ENCODE measurements at regions not wholly inside any gene's neighbourhood (a gene's known extent, or its start where the extent isn't known, plus 50 kb on each side); places are given as distances from the start of the nearest gene placed in this dataset.

DNA sequence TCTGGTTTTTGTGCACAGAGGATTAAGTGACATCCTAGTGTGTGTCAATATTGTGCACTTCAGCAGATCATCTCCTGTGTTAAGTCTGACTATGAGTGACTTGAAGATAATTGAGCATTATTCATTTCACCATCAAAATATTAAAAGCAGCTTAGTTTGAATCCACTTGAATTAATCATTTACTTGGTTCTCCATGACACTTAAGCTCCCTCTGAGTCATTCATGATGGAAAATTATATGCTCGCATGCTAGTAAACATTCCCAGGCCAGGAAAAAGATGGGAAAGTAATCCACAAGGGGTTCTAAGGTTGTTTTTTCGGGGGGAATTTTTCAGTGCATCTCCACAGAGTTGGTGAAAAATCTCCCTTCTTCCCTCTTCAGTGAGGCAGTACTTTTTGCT is 97.2 kb upstream of the EOLA2 start:
- H3K9me3 ChIP-seq (ENCODE audit: severe bottlenecking) = no peaks in the 10 kb centered on the region
- no peak overlapping the region for H3K27ac ChIP-seq
- H3K36me3 ChIP-seq = no peaks in the 10 kb centered on the region
- TF ChIP-seq, protein P1, sequence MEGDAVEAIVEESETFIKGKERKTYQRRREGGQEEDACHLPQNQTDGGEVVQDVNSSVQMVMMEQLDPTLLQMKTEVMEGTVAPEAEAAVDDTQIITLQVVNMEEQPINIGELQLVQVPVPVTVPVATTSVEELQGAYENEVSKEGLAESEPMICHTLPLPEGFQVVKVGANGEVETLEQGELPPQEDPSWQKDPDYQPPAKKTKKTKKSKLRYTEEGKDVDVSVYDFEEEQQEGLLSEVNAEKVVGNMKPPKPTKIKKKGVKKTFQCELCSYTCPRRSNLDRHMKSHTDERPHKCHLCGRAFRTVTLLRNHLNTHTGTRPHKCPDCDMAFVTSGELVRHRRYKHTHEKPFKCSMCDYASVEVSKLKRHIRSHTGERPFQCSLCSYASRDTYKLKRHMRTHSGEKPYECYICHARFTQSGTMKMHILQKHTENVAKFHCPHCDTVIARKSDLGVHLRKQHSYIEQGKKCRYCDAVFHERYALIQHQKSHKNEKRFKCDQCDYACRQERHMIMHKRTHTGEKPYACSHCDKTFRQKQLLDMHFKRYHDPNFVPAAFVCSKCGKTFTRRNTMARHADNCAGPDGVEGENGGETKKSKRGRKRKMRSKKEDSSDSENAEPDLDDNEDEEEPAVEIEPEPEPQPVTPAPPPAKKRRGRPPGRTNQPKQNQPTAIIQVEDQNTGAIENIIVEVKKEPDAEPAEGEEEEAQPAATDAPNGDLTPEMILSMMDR (IDR thresholded peaks at IDR 0.05; ENCODE audit: low read depth, low read length) = no peak
- no peak overlapping the region for H3K4me3 ChIP-seq (ENCODE audit: low read depth, low read length)
- H3K27me3 ChIP-seq (ENCODE audit: insufficient read depth, low read depth, severe bottlenecking) = peaks cover 2% of the 10 kb centered on the region
- no peak for DNase-seq

DNA sequence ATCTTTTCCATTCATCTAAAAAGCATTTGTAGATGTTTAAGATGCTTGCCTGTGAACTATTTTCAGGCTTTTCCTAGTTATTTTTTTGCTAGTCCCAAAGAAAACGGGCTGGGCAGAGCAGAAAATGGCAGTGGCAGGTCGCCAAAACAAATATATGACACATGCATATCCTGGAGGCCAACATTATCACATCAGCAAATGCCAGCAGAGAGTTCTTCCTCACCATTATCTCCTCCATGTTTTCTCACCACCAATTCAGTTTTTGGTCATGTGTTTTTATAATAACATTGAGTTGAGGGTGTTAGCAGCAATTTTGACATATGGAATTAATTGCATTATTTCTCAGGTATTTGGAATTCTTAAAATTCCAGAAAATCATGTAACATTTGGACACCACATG is 97.9 kb upstream of the EOLA2 start:
- H3K36me3 ChIP-seq = no peaks in the 10 kb centered on the region
- no peak overlapping the region for H3K27ac ChIP-seq
- H3K4me3 ChIP-seq (ENCODE audit: low read depth, low read length) = no peak overlapping the region
- DNase-seq = no peak
- no peaks in the 10 kb centered on the region for H3K9me3 ChIP-seq (ENCODE audit: severe bottlenecking)
- peaks cover 2% of the 10 kb centered on the region for H3K27me3 ChIP-seq (ENCODE audit: insufficient read depth, low read depth, severe bottlenecking)
- TF ChIP-seq, protein P1 (IDR thresholded peaks at IDR 0.05; ENCODE audit: low read depth, low read length) = no peak

- TF ChIP-seq, protein P1 (IDR thresholded peaks at IDR 0.05; ENCODE audit: low read depth, low read length) = no peak
- no peak for DNase-seq
- peaks cover 2% of the 10 kb centered on the region for H3K27me3 ChIP-seq (ENCODE audit: insufficient read depth, low read depth, severe bottlenecking)
- H3K27ac ChIP-seq = no peak overlapping the region
- H3K9me3 ChIP-seq (ENCODE audit: severe bottlenecking) = no peaks in the 10 kb centered on the region
- no peak overlapping the region for H3K4me3 ChIP-seq (ENCODE audit: low read depth, low read length)
- no peaks in the 10 kb centered on the region for H3K36me3 ChIP-seq
These were observed 98.3 kb upstream of the EOLA2 start for GRCh38 chrX:150036641-150037040.

DNA sequence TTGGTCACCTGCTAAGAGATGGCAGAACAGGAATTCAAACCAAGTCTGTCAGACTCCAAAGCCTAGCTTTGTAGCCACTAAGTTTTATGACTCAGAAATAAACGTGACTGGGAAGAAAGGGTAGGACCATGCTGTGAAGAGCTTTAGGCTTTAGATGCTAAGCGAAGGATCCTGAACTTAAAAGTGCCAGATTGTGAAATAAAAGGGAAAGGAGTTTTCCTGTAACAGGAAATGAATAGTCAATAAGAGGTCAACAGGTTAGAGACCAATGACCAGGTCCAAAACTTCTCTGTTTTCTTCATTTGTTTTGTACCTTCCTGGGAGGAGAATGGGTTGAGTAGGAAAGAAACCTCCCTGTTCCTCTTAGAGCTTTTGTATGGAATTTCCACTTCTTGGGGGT is 98.8 kb upstream of the EOLA2 start:
- Histone ChIP-seq H3K27ac (no peak overlapping the region), H3K9me3 (ENCODE audit: severe bottlenecking) (no peaks in the 10 kb centered on the region), H3K4me3 (ENCODE audit: low read depth, low read length) (no peak overlapping the region), H3K27me3 (ENCODE audit: insufficient read depth, low read depth, severe bottlenecking) (peaks cover 2% of the 10 kb centered on the region), H3K36me3 (no peaks in the 10 kb centered on the region)
- TF ChIP-seq, protein P1 (IDR thresholded peaks at IDR 0.05; ENCODE audit: low read depth, low read length) = no peak
- no peak for DNase-seq

GRCh38 chrX:150038315-150038714 is 100.0 kb upstream of the EOLA2 start:
- H3K36me3 ChIP-seq = no peaks in the 10 kb centered on the region
- DNase-seq = no peak
- TF ChIP-seq, protein P1 (IDR thresholded peaks at IDR 0.05; ENCODE audit: low read depth, low read length) = no peak
- no peaks in the 10 kb centered on the region for H3K9me3 ChIP-seq (ENCODE audit: severe bottlenecking)
- no peak overlapping the region for H3K4me3 ChIP-seq (ENCODE audit: low read depth, low read length)
- peaks cover 2% of the 10 kb centered on the region for H3K27me3 ChIP-seq (ENCODE audit: insufficient read depth, low read depth, severe bottlenecking)
- no peak overlapping the region for H3K27ac ChIP-seq

DNA sequence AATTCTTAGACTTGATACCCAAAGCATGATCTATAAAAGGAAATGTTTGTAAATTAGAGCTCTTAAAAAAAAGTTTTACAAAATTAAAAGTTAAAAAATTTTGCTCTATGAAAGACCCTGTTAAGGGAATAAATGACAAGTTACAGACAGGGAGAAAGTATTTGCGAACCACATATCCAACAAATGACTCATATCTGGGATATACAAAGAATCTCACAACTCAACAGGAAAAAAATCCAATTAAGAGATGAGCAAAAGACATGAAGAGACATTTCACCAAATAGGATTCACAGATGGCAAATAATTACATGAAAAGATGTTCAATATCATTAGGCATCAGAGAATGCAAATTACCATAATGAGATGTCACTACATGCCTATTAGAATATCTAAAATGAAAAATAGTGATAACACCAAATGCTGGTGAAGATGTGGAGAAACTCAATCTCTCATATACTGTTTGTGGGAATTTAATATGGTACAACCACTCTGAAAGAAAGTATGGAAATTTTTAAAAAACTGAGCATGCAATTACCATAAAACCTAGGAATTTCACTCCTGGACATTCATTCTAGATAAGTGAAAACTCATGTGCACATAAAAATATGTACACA is 100.8 kb upstream of the EOLA2 start:
- no peak overlapping the region for H3K4me3 ChIP-seq (ENCODE audit: low read depth, low read length)
- peaks cover 2% of the 10 kb centered on the region for H3K27me3 ChIP-seq (ENCODE audit: insufficient read depth, low read depth, severe bottlenecking)
- no peak overlapping the region for H3K27ac ChIP-seq
- TF ChIP-seq, protein P1 (IDR thresholded peaks at IDR 0.05; ENCODE audit: low read depth, low read length) = no peak
- H3K36me3 ChIP-seq = no peaks in the 10 kb centered on the region
- H3K9me3 ChIP-seq (ENCODE audit: severe bottlenecking) = no peaks in the 10 kb centered on the region
- DNase-seq = no peak

All from WERI-Rb-1 (cell line).